ENCODE measurements at regions not wholly inside any gene's neighbourhood (a gene's known extent, or its start where the extent isn't known, plus 50 kb on each side); places are given as distances from the start of the nearest gene placed in this dataset.
"Not testable (repeated sequence)": the region's sequence is repeated elsewhere in the genome, so short reads cannot be mapped to it uniquely, and the experiment has no call there.

- no peak for DNase-seq (ENCODE audit: extremely low read depth in 1 of 2, low read depth in 1 of 2)
These were observed 129.7 kb downstream of the RTP5 start for GRCh38 chr2:241999184-241999583.

DNA sequence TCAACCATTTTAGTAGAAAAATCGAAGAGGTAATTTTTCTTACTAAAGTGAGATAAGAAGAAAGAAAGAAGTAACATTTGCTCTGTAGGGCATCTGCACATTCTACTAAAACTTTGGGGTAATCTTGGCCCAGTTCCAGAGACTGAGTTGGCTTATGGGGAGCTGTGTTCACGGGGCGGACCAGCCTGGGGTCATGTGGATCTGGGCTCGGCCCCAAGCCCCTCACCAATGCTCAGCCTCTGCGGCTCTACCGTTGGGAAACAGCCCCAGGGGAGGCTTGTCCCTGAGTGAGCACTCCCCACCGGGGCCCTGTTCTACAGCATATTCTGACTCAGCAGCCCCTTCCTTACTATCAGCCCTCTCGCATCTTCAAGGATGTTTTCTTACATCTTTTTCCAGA lies 132.3 kb downstream of the RTP5 start:
- no peak for DNase-seq (ENCODE audit: extremely low read depth in 1 of 2, low read depth in 1 of 2)

DNA sequence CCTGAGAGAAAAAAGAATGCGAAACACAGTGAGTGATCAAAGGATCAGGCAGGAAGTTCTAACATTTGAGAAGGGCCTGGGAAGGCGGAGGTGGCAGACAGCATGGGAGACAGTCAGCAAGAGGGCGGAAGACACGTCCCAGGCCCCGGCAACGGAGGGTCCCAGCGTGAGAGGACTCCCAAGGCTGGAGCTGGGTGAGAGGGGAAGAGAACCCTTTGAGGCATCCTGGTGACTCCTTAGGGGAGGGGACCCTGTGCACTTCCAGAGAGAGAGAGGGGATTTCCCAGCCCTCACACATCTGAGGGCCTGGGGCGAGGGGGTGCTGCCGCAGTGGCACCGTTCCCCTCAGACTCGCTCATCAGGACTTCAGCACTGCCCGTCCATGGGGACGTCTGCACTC lies 133.4 kb downstream of the RTP5 start:
- DNase-seq (ENCODE audit: extremely low read depth in 1 of 2, low read depth in 1 of 2) = no peak

- no peak for DNase-seq (ENCODE audit: extremely low read depth in 1 of 2, low read depth in 1 of 2)
These were observed 134.8 kb downstream of the RTP5 start for GRCh38 chr2:242004223-242004901.

DNA sequence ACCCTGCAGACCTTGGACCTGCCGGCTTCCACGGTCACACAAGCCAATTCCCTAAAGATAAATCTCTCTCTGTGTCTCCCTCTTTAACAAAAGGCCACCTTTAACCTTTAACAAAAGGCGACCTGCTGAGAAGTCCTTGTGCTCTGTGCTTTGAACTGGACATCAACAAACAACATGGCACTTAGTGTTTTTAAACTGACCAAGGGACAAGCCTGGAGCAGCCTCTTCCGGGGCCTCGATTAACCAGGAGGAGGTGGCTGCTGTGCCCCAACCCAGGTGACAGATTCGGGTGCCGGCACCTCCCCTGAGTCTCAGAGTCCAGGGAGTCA lies 135.3 kb downstream of the RTP5 start:
- DNase-seq (ENCODE audit: extremely low read depth in 1 of 2, low read depth in 1 of 2) = no peak

DNA sequence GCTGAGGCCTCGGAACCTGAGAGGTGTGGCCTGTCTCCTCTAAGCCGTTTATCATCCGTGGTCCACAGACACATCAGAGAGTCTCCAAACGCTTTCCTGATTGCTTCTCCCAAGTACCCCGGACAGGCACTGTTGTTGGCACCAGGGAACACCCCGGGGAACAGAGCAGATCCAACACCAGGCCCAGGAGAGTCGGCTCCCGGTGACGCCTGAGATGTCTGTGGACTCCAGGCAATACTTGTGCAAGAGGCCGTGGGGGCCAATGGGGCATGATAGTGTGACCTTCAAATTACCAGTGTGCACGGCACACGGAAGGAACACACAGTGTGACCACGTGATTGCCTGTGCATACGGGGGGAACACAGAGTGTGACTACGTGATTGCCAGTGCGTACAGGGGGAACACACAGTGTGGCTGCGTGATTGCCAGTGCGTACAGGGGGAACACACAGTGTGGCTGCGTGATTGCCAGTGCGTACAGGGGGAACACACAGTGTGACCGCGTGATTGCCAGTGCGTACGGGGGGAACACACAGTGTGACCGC lies 136.6 kb downstream of the RTP5 start:
- DNase-seq (ENCODE audit: extremely low read depth in 1 of 2, low read depth in 1 of 2) = not testable (repeated sequence)

GRCh38 chr2:242008908-242009307 lies 139.4 kb downstream of the RTP5 start:
- not testable (repeated sequence) for DNase-seq (ENCODE audit: extremely low read depth in 1 of 2, low read depth in 1 of 2)

GRCh38 chr2:242009846-242010245 lies 140.3 kb downstream of the RTP5 start:
- DNase-seq (ENCODE audit: extremely low read depth in 1 of 2, low read depth in 1 of 2) = not testable (repeated sequence)

DNA sequence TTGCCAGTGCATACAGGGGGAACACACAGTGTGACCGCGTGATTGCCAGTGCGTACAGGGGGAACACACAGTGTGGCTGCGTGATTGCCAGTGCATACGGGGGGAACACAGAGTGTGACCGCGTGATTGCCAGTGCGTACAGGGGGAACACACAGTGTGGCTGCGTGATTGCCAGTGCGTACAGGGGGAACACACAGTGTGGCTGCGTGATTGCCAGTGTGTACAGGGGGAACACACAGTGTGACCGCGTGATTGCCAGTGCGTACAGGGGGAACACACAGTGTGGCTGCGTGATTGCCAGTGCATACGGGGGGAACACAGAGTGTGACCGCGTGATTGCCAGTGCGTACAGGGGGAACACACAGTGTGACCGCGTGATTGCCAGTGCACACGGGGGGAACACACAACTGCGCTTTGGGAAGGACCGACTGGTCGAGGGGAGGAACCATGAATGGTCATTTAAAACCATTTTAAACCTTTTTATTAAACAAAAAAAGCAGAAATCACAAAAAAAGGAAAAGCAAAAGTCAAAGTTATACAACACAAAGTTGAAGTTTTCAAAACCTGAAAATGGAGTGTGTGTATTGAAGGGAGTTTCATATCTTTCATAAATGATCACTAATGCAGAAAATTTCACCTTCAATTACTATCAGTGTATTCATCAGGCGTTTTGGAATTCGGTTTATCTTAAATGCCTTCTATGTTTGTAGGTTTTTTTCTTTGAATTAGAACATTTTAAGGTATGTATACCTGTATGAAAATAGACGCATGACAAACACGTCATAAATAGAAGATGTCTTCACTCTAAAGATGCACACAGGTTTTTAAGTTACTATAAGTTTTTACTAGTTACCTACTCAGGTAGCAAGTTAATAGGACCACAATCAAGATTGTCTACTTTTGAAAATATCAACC lies 141.0 kb downstream of the RTP5 start:
- not testable (repeated sequence) for DNase-seq (ENCODE audit: extremely low read depth in 1 of 2, low read depth in 1 of 2)

GRCh38 chr2:242011167-242011513 lies 141.6 kb downstream of the RTP5 start:
- peak in 1 of 2 donors; percentile 22 for DNase-seq (ENCODE audit: extremely low read depth in 1 of 2, low read depth in 1 of 2)

- DNase-seq (ENCODE audit: extremely low read depth in 1 of 2, low read depth in 1 of 2) = no peak
These were observed 142.0 kb downstream of the RTP5 start for GRCh38 chr2:242011516-242011915.

GRCh38 chr2:242011991-242012764 lies 142.6 kb downstream of the RTP5 start:
- DNase-seq (ENCODE audit: extremely low read depth in 1 of 2, low read depth in 1 of 2) = no peak

DNA sequence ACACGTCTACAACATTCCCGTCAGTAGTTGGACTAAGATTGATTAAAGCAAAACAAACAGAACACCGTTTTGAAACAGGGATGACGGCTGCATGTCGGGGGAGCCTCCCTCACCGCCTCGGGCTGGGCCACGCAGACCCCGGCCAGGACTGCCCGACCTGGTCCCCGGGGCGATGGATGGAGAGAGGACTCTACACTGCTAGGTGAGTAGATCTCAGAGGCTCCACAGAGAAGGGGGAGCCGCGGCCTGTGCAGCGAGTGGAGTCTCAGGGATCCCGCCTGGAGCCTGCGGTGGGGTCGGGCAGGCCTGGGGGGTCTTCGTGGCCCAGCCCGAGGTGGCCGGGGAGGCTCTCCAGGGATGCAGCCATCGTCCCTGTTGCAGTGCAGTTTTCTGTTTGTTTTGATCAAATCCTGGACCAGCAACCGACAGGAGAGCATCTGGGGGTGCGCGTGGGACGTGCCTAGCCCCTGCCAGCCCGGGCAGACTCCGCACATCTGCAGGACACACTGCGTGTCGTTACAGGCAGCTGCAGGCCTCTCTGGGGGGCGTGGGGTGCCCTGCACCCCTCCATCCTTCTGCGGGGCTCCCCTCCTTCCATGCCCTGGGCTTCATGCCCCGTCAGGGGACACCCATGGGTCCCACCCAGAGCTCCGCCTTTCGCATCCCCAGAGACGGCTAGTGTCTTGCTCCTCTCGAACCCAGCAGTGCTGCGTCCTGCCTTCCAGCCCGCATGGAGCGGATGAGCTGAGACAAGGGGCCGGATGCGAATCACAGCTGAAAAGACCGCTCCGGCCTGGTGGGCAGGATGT lies 143.6 kb downstream of the RTP5 start:
- no peak for DNase-seq (ENCODE audit: extremely low read depth in 1 of 2, low read depth in 1 of 2)

DNA sequence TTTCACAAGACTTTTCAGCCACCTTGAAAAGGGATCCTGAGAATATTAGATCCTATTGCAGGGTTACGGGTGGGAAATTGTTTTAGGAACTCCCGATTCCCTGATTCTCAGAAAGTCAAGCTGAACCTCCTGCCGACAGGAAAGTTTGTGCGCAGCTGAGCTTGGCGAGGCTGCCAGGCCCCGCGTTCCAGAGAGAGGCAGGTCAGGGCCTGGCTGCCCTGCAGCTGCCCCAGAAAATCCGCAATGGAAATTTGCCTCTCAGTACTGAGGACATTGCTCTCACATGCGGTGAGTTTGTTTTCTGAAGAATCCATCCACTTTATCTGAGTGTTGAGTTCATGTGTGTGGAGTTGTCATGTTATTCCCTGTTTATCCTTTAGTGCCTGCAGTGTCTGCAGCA lies 144.2 kb downstream of the RTP5 start:
- no peak for DNase-seq (ENCODE audit: extremely low read depth in 1 of 2, low read depth in 1 of 2)

DNA sequence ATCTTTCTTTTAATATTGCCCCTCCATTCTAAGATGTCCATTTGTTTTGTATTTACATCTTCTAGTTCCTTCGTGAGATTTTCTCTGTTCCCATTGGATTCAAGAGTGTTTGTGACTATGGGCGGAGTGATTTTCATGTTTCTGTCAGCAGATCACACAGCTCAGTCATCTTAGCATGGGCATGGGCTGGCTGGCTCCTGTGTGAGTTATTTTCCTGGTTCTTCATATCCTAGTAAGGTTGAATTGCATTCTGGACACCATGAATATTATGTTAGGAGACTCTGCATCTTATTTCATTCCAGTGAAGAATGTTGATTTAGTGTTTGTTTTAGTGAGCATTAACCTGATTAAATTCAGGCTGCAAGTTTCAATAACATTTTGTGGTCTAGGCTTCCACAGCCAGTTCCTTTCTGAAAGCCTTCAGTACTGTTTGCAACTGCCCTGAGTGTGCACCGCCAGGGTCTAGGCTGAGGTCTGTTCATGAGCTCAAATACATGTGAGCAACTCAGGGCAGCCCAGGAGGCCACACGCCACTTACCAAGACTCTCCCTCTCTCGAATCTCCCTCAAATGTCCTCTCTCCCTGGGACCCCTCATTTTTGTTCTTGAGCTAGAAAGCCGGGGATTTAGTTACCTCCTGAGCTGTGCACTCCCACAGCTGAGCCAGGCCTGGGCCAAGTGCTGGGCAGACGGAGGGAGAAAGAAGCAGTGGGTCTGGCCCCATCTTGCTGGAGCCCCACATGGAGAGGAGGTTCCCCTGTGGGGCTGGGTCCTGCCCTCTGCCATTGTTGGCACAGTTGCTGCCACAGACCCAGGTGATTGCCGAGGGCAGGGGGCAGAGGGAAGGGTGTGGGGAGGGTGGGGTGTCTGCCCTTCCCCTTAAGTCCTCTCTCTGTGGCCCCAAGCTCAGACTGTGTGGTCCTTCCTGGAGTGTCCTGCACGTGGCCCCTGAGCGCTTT lies 145.9 kb downstream of the RTP5 start:
- no peak for DNase-seq (ENCODE audit: extremely low read depth in 1 of 2, low read depth in 1 of 2)

- no peak for DNase-seq (ENCODE audit: extremely low read depth in 1 of 2, low read depth in 1 of 2)
These were observed 147.6 kb downstream of the RTP5 start for GRCh38 chr2:242017086-242017485.

DNA sequence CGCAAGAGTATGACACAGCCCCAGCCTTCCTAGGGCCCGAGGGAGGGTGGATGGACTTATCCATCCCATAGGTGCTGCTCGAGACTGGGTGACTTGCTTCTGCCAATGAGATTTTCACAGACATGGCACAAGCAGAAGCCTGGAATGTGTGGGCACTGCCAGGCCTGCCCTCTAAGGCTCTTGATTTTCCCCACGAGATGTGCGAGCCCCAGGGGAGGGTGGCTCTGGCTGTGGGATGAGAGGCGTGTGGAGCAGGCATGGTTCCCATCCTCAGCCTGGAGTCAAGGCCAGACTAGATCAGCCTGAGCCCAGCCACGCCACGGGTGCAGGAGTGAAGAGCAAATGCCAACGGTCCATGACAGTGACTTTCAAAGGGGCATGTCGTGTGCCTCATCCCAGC lies 148.9 kb downstream of the RTP5 start:
- not testable (repeated sequence) for DNase-seq (ENCODE audit: extremely low read depth in 1 of 2, low read depth in 1 of 2)

- no peak for DNase-seq (ENCODE audit: extremely low read depth in 1 of 2, low read depth in 1 of 2)
These were observed 149.8 kb downstream of the RTP5 start for GRCh38 chr2:242019344-242019743.
